ENCODE measurements at regions not wholly inside any gene's neighbourhood (a gene's known extent, or its start where the extent isn't known, plus 50 kb on each side); places are given as distances from the start of the nearest gene placed in this dataset.
"Not testable (repeated sequence)": the region's sequence is repeated elsewhere in the genome, so short reads cannot be mapped to it uniquely, and the experiment has no call there.

GRCh38 chr2:187075199-187075635, 226.2 kb upstream of the ZSWIM2 start:
- no peak for DNase-seq (ENCODE audit: low read depth, low spot score)

- DNase-seq (ENCODE audit: low read depth, low spot score), result no peak
These were observed 209.2 kb upstream of the ZSWIM2 start for GRCh38 chr2:187058198-187058597.

DNA sequence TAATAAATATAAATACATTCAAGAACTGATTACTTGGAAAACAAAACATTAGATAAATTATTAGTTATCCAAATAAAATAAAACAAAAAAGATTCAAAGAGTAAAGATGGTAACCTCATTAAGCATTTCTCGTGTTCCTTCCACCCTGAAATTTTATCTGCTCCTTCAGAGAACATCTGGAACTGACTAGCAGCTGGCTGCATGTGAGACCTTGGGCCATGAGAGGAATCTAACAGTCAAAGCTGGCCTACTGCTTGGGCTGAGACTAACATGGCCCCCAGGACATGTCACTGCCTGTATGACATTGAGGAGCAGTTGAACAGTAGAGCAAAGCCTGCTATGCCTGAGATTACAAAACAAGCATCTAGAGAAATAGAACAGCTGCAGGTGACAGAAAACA, 208.5 kb upstream of the ZSWIM2 start:
- no peak for DNase-seq (ENCODE audit: low read depth, low spot score)

DNA sequence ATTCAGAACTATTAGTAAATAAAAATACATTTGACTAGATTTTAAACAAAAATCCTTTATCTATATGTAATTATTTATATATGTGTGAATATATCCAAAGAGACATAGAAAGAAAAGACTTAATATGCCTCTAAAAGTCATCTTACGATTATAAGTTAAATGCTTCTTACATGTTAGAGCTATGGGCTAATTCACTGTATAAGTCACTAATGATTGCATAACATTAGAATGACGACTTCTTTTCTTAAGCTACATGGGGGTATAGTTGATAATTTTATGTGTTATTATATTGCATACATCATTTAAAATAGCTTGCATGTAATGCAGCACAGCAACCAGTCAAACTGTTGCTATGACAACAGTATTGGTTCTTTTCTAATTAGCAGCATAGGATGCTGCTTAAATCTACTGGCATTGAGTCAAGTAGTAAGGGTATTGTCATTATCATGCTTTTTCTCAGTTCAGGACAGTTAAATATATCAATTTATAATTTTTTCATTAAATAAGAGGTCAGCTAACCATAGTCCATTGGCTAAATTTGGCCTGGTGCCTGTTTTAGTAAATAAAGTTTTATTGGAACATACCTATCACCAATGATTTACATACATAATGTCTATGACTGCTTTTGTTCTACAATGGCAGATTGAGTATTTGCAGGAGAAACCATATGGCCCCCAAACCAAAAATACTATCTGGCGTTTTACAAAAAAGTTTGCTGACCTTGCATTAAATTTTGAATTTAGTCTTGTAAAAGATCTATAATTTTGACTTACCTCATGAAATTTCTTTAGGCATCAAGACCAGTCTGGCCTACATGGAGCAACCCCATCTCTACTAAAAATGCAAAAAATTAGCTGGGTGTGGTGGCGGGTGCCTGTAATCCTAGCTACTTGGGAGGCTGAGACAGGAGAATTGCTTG, 207.7 kb upstream of the ZSWIM2 start:
- DNase-seq (ENCODE audit: low read depth, low spot score), result no peak

- DNase-seq (ENCODE audit: low read depth, low spot score), result no peak
These were observed 206.5 kb upstream of the ZSWIM2 start for GRCh38 chr2:187055463-187055862.

DNA sequence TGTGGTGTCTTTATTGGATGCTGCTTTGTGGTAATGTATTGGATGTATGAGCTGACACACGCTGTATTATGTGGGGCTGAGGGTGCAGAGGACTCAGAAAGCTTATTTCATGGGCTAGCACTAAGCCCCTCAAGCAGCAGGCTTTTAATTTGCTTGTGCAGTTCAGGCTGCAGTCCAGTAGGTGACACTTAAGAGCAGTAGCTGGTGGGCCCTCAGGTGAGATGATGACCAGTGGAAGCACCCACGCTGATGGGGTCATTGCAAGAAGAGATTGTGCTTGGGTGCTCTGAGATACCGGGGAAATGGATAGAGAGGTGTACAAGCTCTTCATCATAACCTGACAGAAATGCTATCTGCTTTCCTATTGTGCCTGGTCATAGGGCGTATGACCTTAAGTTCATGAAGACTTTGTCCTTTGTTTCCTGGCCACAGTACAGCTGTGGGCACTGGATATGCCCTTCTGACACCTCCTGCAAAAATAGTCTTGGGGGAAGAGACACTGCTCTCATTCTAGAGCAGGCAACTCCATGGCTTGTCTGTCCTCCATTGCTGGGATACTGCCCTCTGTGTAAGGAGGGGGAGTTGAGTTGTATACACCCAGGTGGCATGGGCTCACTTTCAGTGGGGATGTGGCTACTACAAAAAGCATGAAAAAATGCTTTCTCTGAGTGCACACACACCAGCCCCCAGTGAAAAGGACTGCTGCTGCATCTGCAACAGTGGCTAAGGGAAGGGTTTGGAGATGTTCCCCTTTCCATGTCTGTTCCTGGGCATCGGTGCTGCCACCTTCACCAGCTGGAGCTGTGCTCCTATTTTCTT, 205.7 kb upstream of the ZSWIM2 start:
- no peak for DNase-seq (ENCODE audit: low read depth, low spot score)

DNA sequence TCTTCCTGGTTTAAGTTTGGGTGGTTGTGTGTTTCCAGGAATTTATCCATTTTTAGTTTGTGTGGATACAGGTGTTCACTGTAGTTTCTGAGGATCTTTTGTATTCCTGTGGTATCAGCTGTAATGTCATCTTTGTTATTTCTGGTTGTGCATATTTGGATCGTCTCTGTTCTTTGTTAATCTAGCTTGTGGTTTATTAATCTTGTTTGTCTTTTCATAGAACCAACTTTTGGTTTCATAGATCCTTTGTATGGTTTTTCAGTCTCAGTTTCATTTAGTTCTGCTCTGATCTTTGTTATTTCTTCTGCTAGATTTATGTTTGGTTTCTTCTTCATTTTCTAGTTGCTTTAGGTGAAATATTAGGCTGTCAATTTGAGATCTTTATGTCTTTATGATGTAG, 202.4 kb upstream of the ZSWIM2 start:
- no peak for DNase-seq (ENCODE audit: low read depth, low spot score)

DNA sequence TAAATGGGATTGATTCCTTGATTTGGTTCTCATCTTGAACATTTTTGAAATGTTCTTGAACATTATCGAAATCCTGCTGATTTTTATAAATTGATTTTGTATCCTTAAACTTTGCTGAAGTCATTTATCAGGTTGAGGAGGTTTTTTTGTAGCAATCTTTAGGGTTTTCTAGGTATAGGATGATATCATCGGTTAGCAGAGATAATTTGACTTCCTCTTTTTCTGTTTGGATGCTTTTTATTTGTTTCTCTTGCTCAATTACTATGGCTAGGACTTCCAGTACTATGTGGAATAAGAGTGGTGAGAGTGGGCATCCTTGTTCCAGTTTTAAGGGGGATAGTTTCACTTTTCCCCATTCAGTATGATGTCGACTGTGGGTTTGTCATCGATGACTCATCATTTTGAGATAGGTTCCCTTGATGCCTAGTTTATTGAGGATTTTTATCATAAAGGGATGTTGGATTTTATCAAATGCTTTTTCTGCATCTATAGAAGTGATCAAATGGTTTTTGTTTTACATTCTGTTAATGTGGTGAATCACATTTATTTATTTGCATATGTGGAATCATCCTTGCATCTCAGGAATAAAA, 201.5 kb upstream of the ZSWIM2 start:
- DNase-seq (ENCODE audit: low read depth, low spot score), result no peak

DNA sequence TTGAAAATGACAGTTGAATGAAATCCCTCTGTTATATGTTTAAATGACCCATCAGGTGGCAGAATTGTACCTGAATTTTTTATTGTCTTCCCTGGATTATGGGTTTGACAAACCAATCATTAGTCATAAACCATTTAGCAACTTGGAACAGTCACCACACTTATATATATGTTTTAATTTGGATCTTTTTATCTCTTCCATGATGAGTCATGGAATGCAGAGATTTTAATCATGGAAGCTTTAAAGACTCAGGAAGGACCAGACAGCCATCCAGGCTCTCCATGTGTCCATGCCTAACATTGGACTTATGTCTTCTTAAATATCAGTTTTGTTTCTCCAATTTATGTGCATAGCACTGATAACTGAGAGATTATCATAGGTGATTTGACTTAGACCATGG, 188.3 kb upstream of the ZSWIM2 start:
- DNase-seq (ENCODE audit: low read depth, low spot score), result no peak

- DNase-seq (ENCODE audit: low read depth, low spot score), result no peak
These were observed 185.5 kb upstream of the ZSWIM2 start for GRCh38 chr2:187034434-187034833.

GRCh38 chr2:187024739-187025138, 175.8 kb upstream of the ZSWIM2 start:
- DNase-seq (ENCODE audit: low read depth, low spot score), result no peak

GRCh38 chr2:187023996-187024395, 175.0 kb upstream of the ZSWIM2 start:
- DNase-seq (ENCODE audit: low read depth, low spot score), result not testable (repeated sequence)

GRCh38 chr2:187017438-187017837, 168.5 kb upstream of the ZSWIM2 start:
- no peak for DNase-seq (ENCODE audit: low read depth, low spot score)

DNA sequence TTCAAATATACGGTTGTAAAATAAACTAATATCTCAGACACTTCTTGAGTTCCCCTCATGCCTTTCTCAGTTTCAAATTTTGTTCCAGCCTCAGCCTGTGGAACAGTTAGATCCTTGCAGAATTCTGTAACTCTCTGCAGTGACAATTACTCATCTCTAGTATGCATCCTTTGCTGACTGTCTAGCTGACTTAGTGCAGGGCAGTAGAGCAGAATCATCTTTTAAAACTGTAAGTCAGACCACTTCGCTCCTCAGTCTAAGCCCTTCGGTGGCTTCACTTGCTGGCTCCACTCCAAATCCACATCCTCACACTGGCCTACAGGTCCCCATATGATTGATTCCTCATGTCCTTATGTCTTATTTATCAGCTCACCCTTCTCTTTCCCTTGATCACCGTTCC, 164.1 kb upstream of the ZSWIM2 start:
- DNase-seq (ENCODE audit: low read depth, low spot score), result no peak

- no peak for DNase-seq (ENCODE audit: low read depth, low spot score)
These were observed 162.3 kb upstream of the ZSWIM2 start for GRCh38 chr2:187011206-187011832.

- DNase-seq (ENCODE audit: low read depth, low spot score), result no peak
These were observed 160.7 kb upstream of the ZSWIM2 start for GRCh38 chr2:187009483-187010239.

DNA sequence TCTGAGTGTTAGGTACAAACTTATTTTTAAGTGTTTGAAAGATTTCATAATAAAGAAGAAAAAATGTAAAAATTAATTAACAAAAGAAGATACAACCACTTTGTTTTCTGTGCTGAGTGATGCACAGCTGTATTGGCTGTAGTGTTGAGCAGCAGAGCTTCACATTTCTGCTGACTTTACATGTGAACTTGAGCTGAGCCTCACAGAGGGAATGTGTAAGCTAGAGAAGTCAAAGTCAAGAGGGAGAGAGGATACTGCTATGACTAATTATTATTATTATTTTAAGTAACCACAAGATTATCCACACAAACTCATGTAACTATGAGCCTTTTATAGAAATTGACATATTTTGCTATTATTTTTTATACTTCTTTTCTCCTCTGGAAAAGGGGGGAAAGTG, 159.1 kb upstream of the ZSWIM2 start:
- DNase-seq (ENCODE audit: low read depth, low spot score), result no peak

GRCh38 chr2:187003611-187004010, 154.6 kb upstream of the ZSWIM2 start:
- no peak for DNase-seq (ENCODE audit: low read depth, low spot score)

- no peak for DNase-seq (ENCODE audit: low read depth, low spot score)
These were observed 154.1 kb upstream of the ZSWIM2 start for GRCh38 chr2:187003038-187003554.

- no peak for DNase-seq (ENCODE audit: low read depth, low spot score)
These were observed 153.3 kb upstream of the ZSWIM2 start for GRCh38 chr2:187002242-187002641.

DNA sequence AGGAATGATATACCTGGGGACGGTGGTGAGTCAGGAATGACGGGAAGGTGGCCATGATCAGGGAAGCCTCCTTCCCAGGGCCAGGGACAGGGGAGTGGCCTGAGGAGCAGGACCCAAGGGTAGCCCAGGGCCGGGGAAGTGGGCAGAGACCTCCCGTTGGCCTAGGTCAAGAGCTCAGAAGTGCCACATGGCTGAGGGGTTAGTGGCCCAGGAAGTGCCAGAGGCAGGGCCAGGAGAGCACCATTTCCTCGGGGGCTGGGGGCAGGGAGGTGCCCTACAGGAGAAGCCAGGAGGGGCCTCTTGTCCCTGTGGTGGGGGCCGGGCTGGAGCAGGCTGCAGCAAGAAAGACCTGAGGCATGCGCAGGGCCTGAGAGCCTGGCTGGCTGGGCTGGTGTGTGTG, 152.3 kb upstream of the ZSWIM2 start:
- no peak for DNase-seq (ENCODE audit: low read depth, low spot score)

Data from pulmonary artery endothelial cell (primary cell).